GM12801 (cell line): ENCODE measurements at regions not wholly inside any gene's neighbourhood (a gene's known extent, or its start where the extent isn't known, plus 50 kb on each side); places are given as distances from the start of the nearest gene placed in this dataset.

Experiments
- CTCF ChIP-seq: IDR thresholded peaks from one replicate; pipeline ENCODE4 v1.5.1; 2011; ENCODE audit warnings: control low read depth; ENCODE audit not compliant: insufficient read length; ENCODE audit errors: extremely low read depth

- TF ChIP-seq CTCF: no peak
Observed at GRCh38 chr13:30119476-30119875, 187.9 kb downstream of the KATNAL1 start.

GRCh38 chr13:30116379-30116778 lies 191.0 kb downstream of the KATNAL1 start:
- TF ChIP-seq CTCF: no peak

GRCh38 chr13:30115257-30115600 lies 192.1 kb downstream of the KATNAL1 start:
- TF ChIP-seq CTCF: no peak

- no peak for TF ChIP-seq CTCF
Observed at GRCh38 chr13:30114571-30115256, 192.6 kb downstream of the KATNAL1 start.

- no peak for TF ChIP-seq CTCF
Observed at GRCh38 chr13:30113983-30114570, 193.3 kb downstream of the KATNAL1 start.

- no peak for TF ChIP-seq CTCF
Observed at GRCh38 chr13:30113551-30113950, 193.8 kb downstream of the KATNAL1 start.

GRCh38 chr13:30112602-30113435 lies 194.5 kb downstream of the KATNAL1 start:
- peak; percentile 70 for TF ChIP-seq CTCF
